IPS-NIHi7 (cell line): ENCODE measurements at regions not wholly inside any gene's neighbourhood (a gene's known extent, or its start where the extent isn't known, plus 50 kb on each side); places are given as distances from the start of the nearest gene placed in this dataset.
"Not testable (repeated sequence)": the region's sequence is repeated elsewhere in the genome, so short reads cannot be mapped to it uniquely, and the experiment has no call there.

Experiments used
- DNase-seq: peaks from one replicate; pipeline ENCODE4 v3.0.0; 2012; ENCODE audit warnings: mixed read lengths; ENCODE audit errors: extremely low spot score

- DNase-seq = no peak
These were observed 55.2 kb upstream of the SLIT2 start for GRCh38 chr4:20196476-20196875.

GRCh38 chr4:20195071-20195885 lies 56.4 kb upstream of the SLIT2 start:
- no peak for DNase-seq

DNA sequence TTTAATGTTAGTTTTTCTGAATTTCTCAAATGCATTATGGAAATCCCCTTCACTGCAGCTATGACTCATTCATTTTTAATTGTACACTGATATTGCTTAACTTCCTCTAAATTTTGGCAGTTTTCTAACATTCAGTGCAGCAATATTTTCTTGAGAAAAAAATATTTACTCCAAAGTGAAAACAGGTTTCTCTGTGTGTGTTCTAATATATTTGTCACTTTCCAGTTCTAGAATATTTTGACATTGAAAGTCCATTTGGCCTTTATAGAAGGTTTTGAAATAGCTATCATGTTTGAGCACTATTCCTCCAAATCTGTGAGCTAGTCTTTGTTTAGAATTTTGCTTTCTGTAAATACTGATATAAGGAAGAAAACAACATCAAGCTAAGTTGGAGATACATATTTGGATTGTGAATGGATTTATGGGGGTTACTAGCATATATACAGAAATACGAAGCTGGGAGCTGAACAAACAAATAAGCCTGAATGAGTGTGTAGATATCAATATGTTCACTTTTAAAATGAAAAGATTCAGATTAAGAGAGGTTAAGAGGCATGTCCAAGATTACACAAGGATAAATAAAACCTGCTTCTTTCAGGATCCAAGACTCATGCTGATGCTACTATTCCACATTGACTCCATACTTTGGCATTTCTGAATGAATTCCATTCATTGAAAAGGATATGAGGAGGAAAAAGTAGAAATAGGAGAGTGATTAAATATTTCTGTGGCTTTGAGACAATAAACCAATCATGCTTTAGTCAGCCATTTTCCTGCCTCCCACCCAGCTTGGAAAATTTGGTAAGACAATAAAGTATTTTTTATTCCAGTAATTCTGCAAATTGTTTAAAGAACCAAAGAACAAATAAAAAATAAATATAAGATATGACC lies 57.3 kb upstream of the SLIT2 start:
- DNase-seq = no peak

GRCh38 chr4:20193141-20193936 lies 58.4 kb upstream of the SLIT2 start:
- no peak for DNase-seq

GRCh38 chr4:20192736-20193135 lies 59.0 kb upstream of the SLIT2 start:
- no peak for DNase-seq

GRCh38 chr4:20185103-20185502 lies 66.6 kb upstream of the SLIT2 start:
- no peak for DNase-seq

- not testable (repeated sequence) for DNase-seq
These were observed 68.6 kb upstream of the SLIT2 start for GRCh38 chr4:20183131-20183530.

DNA sequence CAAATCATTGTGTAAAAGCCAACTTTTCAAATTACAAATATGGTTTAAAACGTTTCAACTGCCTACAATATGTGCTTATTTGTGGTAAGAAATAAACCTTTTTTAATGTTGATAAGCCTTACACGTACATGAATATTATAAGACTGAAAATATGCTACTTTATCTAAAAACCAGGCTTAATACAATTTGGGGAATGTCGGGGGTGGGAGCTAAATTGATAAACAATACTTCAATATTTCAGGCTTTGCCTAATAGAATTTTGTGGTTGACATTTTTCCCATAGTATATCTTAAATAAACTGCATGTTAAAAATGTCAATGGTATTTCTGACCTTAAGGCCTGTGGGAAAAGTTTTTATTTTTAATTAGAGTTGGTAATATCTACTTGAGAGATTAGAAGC lies 69.8 kb upstream of the SLIT2 start:
- no peak for DNase-seq

DNA sequence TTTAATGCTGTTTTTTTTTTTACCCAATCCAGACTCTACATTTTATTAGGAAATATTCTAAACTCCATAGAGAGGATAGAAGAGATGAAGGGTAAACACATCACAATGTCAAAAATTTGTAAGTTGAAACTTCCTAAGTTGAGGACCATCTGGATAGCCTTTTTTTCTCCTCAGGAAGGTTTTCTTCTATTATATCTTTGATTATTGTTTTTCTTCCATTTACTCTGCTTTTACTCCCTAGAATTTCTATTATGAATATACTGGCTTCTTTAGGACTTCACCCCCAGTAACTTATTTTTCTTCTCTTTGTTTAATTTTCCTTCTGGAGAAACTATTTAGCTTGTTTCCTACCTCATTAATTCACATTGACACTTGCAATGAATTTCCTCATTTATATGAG lies 71.2 kb upstream of the SLIT2 start:
- no peak for DNase-seq

DNA sequence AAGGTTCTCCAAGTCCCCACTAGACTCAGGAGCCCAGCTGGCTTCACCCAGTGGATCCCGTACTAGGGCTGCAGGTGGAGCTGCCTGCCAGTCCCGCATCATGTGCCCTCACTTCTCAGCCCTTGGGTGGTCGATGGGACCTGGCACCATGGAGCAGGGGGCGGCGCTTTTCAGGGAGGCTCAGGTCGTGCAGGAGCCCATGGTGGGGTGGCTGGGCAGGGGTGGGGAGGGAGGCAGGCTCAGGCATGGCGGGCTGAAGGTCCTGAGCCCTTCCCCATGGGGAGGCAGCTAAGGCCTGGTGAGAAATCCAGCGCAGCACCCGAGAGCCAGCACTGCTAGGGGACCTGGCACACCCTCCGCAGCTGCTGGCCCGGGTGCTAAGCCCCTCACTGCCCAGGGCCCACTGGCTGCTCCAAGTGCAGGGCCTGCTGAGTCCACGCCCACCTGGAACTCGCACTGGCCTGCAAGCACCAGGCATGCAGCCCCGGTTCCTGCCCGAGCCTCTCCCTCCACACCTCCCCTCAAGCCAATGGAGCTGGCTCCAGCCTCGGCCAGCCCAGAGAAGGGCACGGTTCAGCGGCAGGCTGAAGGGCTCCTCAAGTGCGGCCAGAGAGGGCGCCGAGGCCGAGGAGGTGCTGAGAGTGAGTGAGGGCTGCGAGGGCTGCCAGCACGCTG lies 72.7 kb upstream of the SLIT2 start:
- no peak for DNase-seq

- no peak for DNase-seq
These were observed 74.8 kb upstream of the SLIT2 start for GRCh38 chr4:20176881-20177280.

DNA sequence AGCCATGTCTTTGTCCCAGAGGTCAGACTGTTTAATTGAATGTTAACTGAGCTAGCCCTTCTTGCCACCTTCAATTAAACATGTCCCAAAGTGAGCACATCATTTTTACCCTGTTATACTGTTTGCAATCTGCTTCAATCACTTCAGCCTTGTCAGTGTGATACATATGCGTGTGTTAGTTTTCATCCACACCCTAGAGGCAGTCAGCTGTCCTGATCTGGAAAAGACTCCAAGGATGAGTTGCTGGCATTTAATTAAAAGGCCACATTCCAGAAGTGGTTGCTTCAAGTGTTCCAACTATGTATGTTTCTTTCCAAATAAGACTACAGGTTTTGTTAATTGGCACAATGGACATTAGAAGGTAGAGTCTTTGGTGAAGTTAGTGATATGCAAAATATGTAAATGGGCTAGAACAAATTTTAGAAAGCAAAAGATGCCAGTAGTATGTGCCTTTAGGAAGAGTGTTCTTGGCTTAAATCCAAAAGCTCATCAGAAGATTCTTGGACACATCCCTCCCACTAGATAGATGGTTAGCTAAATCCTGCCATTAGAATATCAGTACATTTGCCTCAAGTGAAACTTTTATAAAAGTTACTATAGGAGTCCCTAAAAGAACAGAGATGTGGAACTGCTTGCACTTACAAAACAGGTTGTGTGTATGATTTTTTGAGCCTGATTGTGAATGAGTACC lies 79.5 kb upstream of the SLIT2 start:
- DNase-seq = no peak

DNA sequence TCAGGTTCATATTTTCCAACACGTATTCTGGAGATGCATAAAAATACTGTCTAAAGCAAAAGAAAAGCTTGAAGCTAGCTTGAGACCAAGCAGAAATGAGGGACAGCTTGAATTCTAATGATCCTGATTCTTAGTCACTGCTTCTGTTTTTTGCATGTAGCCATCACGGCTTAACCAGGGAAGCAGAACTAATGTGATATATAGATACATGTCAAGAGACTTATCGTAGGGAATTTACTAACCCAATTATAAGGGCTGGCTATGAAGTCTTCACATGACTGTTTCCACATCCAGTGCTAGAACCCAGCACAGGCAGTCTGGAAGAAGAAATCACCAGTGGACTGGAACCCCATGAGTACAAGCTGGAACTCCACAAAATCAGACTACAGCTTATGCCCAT lies 85.2 kb upstream of the SLIT2 start:
- DNase-seq = no peak

- no peak for DNase-seq
These were observed 92.2 kb upstream of the SLIT2 start for GRCh38 chr4:20159516-20159915.

- DNase-seq = no peak
These were observed 93.5 kb upstream of the SLIT2 start for GRCh38 chr4:20158195-20158594.

GRCh38 chr4:20151436-20151835 lies 100.3 kb upstream of the SLIT2 start:
- no peak for DNase-seq

GRCh38 chr4:20149143-20149542 lies 102.6 kb upstream of the SLIT2 start:
- not testable (repeated sequence) for DNase-seq

DNA sequence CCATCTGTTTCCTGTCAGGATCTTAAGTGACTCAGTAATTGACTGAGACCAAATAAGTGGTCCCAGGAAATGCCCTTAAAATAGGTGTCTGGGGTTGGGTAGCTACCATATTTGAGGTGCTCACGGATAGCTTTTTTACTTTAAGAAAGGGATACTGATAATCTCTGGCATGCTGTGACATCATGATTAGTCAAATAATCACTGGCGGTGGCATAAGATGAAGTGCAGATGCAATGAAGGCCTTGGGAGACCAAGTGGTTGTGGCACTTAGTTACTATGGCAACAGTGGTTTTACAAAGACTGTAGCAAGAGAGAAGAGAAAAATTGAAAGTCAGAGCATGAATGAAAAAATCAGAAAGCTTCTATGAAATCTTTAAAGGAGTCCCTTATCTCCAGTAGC lies 114.5 kb upstream of the SLIT2 start:
- DNase-seq = no peak

GRCh38 chr4:20127626-20128025 lies 124.1 kb upstream of the SLIT2 start:
- DNase-seq = no peak

DNA sequence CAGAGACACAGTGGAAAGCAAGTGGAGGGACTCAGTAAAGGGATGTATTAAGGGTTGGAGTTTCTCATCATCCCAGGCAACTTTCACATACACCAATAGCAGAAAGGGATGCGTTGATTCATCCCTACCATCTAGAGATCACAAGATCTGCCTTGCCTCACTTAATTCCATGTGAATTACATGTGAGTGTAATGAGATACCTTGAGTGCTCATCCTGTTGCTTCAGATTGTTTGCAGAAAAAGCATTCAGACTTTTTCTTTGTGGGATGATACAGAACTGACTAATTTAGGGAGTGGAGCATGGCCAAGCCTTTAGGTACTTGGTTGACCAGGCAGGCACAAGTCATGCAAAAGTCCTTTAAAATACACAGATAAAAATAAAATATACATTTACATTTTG lies 124.8 kb upstream of the SLIT2 start:
- DNase-seq = no peak
